HepG2 (cell line): ENCODE measurements at regions not wholly inside any gene's neighbourhood (a gene's known extent, or its start where the extent isn't known, plus 50 kb on each side); places are given as distances from the start of the nearest gene placed in this dataset.
"Not testable (repeated sequence)": the region's sequence is repeated elsewhere in the genome, so short reads cannot be mapped to it uniquely, and the experiment has no call there.

Experiments
- ATAC-seq: fragments of 200-7000 bp; cut with Tn5 transposase; 3 replicates; pipeline ENCODE4 v1.9.1; 2020; ENCODE audit warnings: mild to moderate bottlenecking, moderate library complexity
- BruUV-seq: library from RNA; stranded (reverse); fragments of 400-500 nt; replicated peaks from 2 replicates; lab custom pipeline; 2021; lab: Mats Ljungman, UMichigan
- CTCF ChIA-PET: fragments of 300-600 bp; formaldehyde crosslinking; extraction: SDS; loops from one replicate; lab custom pipeline; 2021; ENCODE audit warnings: low total read pairs, inconsistent platforms, low intra/inter-chr PET ratio; lab: Yijun Ruan, JAX
- POLR2A ChIA-PET: fragments of 350-600 bp; sonication (Branson Sonifier 250); formaldehyde crosslinking; loops from one replicate; lab custom pipeline; 2020; ENCODE audit warnings: antibody characterized with exemption, inconsistent platforms; lab: Yijun Ruan, JAX
- DNase-seq: peaks from one replicate; pipeline ENCODE4 v3.0.0-alpha.2; 2015; ENCODE audit warnings: low spot score
- FAIRE-seq: peaks from 3 replicates; lab custom pipeline; 2011; peaks lifted over from hg19 to GRCh38; lab: Jason Lieb, UNC
- H2AFZ ChIP-seq: one replicate; pipeline ENCODE4 v1.6.1; 2011; ENCODE audit warnings: low read length, inconsistent platforms
- H3K27ac ChIP-seq: fragments of 300-600 bp; 3 replicates; pipeline ENCODE4 v1.8.0; 2011; ENCODE audit warnings: mixed run types, mild to moderate bottlenecking, mixed read lengths, low read length, inconsistent platforms; ENCODE audit not compliant: insufficient read depth; ENCODE audit errors: extremely low read length
- H3K27me3 ChIP-seq, 2 experiments: fragments of 200-600 bp in 1 of 2; 2 replicates in 1 of 2; 3 replicates in 1 of 2; pipeline versions ENCODE4 v1.6.0 to v1.8.0; 2011; ENCODE audit warnings: low read length in 2 of 2, mild to moderate bottlenecking in 2 of 2, moderate library complexity in 2 of 2, inconsistent platforms in 1 of 2; ENCODE audit not compliant: insufficient read depth in 2 of 2, control insufficient read depth in 1 of 2
- H3K36me3 ChIP-seq, 2 experiments: fragments of 200-600 bp in 1 of 2; replicated peaks in 1 of 2; 2 replicates in 1 of 2; 3 replicates in 1 of 2; pipeline versions ENCODE4 v1.5.1 to v1.8.0; 2011; ENCODE audit warnings: low read length in 2 of 2, inconsistent platforms in 1 of 2; ENCODE audit not compliant: insufficient read depth in 2 of 2, control insufficient read depth in 1 of 2
- H3K4me1 ChIP-seq: 2 replicates; pipeline ENCODE4 v1.5.1; 2012; ENCODE audit warnings: low read length, inconsistent platforms; ENCODE audit not compliant: insufficient read depth
- H3K4me2 ChIP-seq: 2 replicates; pipeline ENCODE4 v1.6.0; 2011; ENCODE audit warnings: low read depth, low read length, inconsistent platforms
- H3K4me3 ChIP-seq, 3 experiments: fragments of 200-600 bp in 1 of 3; sonication (generic), shearing (Covaris generic) in 1 of 3; replicated peaks in 1 of 3; 2 replicates each; pipeline ENCODE4 v1.5.1; 2011 to 2016; ENCODE audit warnings: low read length in 3 of 3, inconsistent platforms in 2 of 3, low read depth in 2 of 3, mild to moderate bottlenecking in 2 of 3, control low read depth in 1 of 3, mixed read lengths in 1 of 3; ENCODE audit not compliant: insufficient read depth in 1 of 3
- H3K79me2 ChIP-seq: one replicate; pipeline ENCODE4 v1.6.1; 2011; ENCODE audit warnings: low read length, inconsistent platforms; ENCODE audit not compliant: insufficient read depth
- H3K9ac ChIP-seq: 2 replicates; pipeline ENCODE4 v1.6.0; 2011; ENCODE audit warnings: mild to moderate bottlenecking, low read depth, low read length, inconsistent platforms; ENCODE audit not compliant: insufficient read depth
- H3K9me3 ChIP-seq: 2 replicates; pipeline ENCODE4 v1.5.1; 2012; ENCODE audit warnings: mild to moderate bottlenecking, low read length
- H4K20me1 ChIP-seq: 2 replicates; pipeline ENCODE4 v1.6.0; 2011; ENCODE audit warnings: inconsistent platforms, mild to moderate bottlenecking, low read length, moderate library complexity; ENCODE audit not compliant: insufficient read depth
- WGBS: methylation state at CpG from one replicate; pipeline ENCODE4 v1.1.6; 2017; ENCODE audit warnings: low lambda C conversion rate; 5-methylcytosine and 5-hydroxymethylcytosine counted together
- in situ Hi-C: cut with HindIII; loops from 2 replicates; pipeline ENCODE4 v1.10.0; 2017; ENCODE audit warnings: low pct_unique_long_range_greater_than_20kb; ENCODE audit not compliant: extremely low pct_ligation_motif_present
- intact Hi-C: fragments of 100-400 bp; cut with micrococcal nuclease; formaldehyde crosslinking; loops from one replicate; pipeline ENCODE4 v1.10.0; 2022; ENCODE audit not compliant: unreplicated experiment

GRCh38 chr2:111539991-111540390 lies 344.0 kb downstream of the ANAPC1 start:
- H3K79me2 ChIP-seq, H2AFZ ChIP-seq, intact Hi-C loops, ATAC-seq, H3K9me3 ChIP-seq, H3K4me3 ChIP-seq, H3K27ac ChIP-seq, FAIRE-seq, POLR2A ChIA-PET, H3K9ac ChIP-seq, BruUV-seq, CTCF ChIA-PET, in situ Hi-C loops, H3K27me3 ChIP-seq, DNase-seq, H4K20me1 ChIP-seq, H3K36me3 ChIP-seq, H3K4me2 ChIP-seq: not testable (repeated sequence)
- H3K4me1 ChIP-seq: peaks cover 16% of the 10 kb centered on the region
- no CpG with 5 or more reads among the region's 9 CpGs for WGBS

- CTCF ChIA-PET, H3K4me1 ChIP-seq, H3K27me3 ChIP-seq, ATAC-seq, H3K4me3 ChIP-seq, BruUV-seq, H3K79me2 ChIP-seq, H2AFZ ChIP-seq, H4K20me1 ChIP-seq, H3K27ac ChIP-seq, H3K9me3 ChIP-seq, intact Hi-C loops, H3K9ac ChIP-seq, H3K36me3 ChIP-seq, POLR2A ChIA-PET, H3K4me2 ChIP-seq, in situ Hi-C loops: not testable (repeated sequence)
- DNase-seq (peak; percentile 55), FAIRE-seq (peak; percentile 4)
- WGBS: 0% methylated on average over 1 of the region's 2 CpGs
Observed at GRCh38 chr2:111542120-111542774, 341.7 kb downstream of the ANAPC1 start.

GRCh38 chr2:111544006-111544405 lies 340.0 kb downstream of the ANAPC1 start:
- H3K4me2 ChIP-seq, H3K4me1 ChIP-seq, in situ Hi-C loops, H3K9ac ChIP-seq, CTCF ChIA-PET, POLR2A ChIA-PET, intact Hi-C loops, H3K36me3 ChIP-seq, H3K27me3 ChIP-seq, FAIRE-seq, H2AFZ ChIP-seq, H4K20me1 ChIP-seq, BruUV-seq, H3K79me2 ChIP-seq, DNase-seq, H3K4me3 ChIP-seq, ATAC-seq, H3K27ac ChIP-seq, H3K9me3 ChIP-seq: not testable (repeated sequence)
- 56% methylated on average over 2 of the region's 2 CpGs for WGBS

- H3K4me1 ChIP-seq, in situ Hi-C loops, POLR2A ChIA-PET, CTCF ChIA-PET, H3K4me3 ChIP-seq, H3K9ac ChIP-seq, H4K20me1 ChIP-seq, ATAC-seq, H3K27ac ChIP-seq, FAIRE-seq, H3K27me3 ChIP-seq, H3K79me2 ChIP-seq, H3K4me2 ChIP-seq, H3K36me3 ChIP-seq, DNase-seq, H2AFZ ChIP-seq, intact Hi-C loops, BruUV-seq, H3K9me3 ChIP-seq: not testable (repeated sequence)
- no CpG with 5 or more reads among the region's 7 CpGs for WGBS
Observed at GRCh38 chr2:111545723-111546431, 338.1 kb downstream of the ANAPC1 start.
